ENCODE measurements at regions not wholly inside any gene's neighbourhood (a gene's known extent, or its start where the extent isn't known, plus 50 kb on each side); places are given as distances from the start of the nearest gene placed in this dataset.

DNA sequence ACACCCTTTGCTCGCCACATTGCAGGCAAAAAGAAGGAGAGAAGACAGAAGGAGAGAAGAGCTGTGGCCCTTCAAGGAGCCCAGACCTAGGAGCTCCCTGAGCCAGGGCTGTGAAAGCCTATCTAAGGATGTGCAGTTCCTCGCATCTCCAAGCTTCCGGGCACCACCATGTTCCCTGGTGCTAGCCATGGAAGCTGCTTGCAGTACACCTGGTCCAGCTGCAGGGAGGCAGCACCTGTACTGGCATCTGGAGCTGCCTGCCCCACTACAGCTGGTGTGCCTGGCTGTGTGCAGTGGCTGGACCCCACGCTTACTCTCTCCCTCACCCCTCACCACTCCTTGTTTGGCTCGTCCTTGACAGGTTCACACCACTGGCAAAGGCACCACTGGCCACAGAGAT lies 1111.8 kb upstream of the POT1 start:
- ChIA-PET CTCF (no interaction called here), POLR2A (no interaction called here)

DNA sequence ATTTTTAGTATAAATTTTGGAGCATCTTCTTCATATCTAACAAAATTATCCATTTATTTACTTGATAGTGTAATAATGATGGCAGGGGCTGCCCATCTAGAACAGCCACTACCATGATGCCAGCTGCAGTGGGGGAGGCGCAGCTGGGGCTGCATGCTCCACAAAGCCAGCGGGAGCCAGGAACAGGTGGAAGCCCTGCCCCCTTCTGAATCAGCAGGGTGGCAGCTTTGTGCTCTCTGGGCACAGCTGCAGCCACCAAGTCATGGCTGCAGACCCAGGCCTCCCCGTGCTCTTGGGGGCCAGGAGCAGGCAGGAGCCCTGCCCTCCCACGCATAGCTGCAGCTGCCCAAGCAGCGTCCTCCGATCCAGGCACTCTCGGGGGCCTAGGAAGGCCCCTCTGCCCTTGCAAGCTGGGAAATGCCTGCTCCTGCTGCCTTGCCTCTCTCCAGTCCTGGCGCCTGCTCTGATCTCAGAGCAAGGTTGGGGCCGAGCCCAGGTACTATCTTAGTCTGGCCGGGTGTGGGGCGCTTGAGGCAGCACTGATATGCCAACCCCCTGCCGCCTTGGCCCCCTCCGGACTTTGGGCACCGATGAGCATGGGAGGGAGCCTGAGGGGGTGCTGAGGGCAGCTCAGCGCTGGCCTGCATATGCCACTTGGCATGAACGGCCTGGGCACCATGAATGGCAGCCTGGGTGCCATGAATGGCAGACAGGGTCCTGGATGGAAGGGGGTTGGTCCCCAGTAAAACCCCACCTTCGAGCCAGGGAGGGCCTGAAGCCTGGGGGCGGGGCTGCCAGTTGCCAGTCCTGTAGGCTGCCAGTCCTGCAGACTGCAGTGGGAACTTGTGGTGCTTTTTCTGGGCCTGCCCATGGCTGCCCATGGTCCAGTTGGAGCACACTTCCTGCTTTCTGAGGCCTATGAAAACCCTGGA lies 1110.8 kb upstream of the POT1 start:
- no peaks in the 10 kb centered on the region for H3K4me1 ChIP-seq
- no peak overlapping the region for H3K4me3 Mint-ChIP-seq (ENCODE audit: unreplicated experiment)
- TF ChIP-seq, protein P1, sequence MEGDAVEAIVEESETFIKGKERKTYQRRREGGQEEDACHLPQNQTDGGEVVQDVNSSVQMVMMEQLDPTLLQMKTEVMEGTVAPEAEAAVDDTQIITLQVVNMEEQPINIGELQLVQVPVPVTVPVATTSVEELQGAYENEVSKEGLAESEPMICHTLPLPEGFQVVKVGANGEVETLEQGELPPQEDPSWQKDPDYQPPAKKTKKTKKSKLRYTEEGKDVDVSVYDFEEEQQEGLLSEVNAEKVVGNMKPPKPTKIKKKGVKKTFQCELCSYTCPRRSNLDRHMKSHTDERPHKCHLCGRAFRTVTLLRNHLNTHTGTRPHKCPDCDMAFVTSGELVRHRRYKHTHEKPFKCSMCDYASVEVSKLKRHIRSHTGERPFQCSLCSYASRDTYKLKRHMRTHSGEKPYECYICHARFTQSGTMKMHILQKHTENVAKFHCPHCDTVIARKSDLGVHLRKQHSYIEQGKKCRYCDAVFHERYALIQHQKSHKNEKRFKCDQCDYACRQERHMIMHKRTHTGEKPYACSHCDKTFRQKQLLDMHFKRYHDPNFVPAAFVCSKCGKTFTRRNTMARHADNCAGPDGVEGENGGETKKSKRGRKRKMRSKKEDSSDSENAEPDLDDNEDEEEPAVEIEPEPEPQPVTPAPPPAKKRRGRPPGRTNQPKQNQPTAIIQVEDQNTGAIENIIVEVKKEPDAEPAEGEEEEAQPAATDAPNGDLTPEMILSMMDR (IDR thresholded peaks at IDR 0.05; ENCODE audit: insufficient read depth in 1 of 2, low read depth in 1 of 2, low read length in 1 of 2, severe bottlenecking in 1 of 2, unreplicated experiment in 1 of 2) = no peak
- CTCF ChIA-PET = no interaction called here
- no peaks in the 10 kb centered on the region for H3K4me1 Mint-ChIP-seq (ENCODE audit: low read depth, unreplicated experiment)
- H3K36me3 Mint-ChIP-seq (ENCODE audit: insufficient read depth, unreplicated experiment) = no peaks in the 10 kb centered on the region
- H3K27ac Mint-ChIP-seq (ENCODE audit: unreplicated experiment) = no peak overlapping the region
- POLR2A ChIA-PET = no interaction called here
- H3K4me3 ChIP-seq (ENCODE audit: low read depth, low read length) = no peak overlapping the region
- no peaks in the 10 kb centered on the region for H3K27me3 Mint-ChIP-seq (ENCODE audit: insufficient read depth, unreplicated experiment)
- H3K27me3 ChIP-seq (replicated peaks; ENCODE audit: control insufficient read depth, insufficient read depth, low read length) = no peaks in the 10 kb centered on the region
- BruUV-seq (replicated peaks) = no TSS peak
- no peaks in the 10 kb centered on the region for H3K36me3 ChIP-seq (ENCODE audit: control insufficient read depth, insufficient read depth, low read length)
- intact Hi-C loops (cut with micrococcal nuclease; ENCODE audit: unreplicated experiment) = loop anchor here (1.0 kb wide), 1 partner anchor 35 kb away; no protein-coding TSS in a partner anchor
- DNase-seq = no peak
- no peaks in the 10 kb centered on the region for H3K9me3 ChIP-seq
- H3K9me3 Mint-ChIP-seq (ENCODE audit: unreplicated experiment) = no peaks in the 10 kb centered on the region

More for the DNA sequence above, 1111.8 kb upstream of the POT1 start:
- H3K36me3 ChIP-seq (ENCODE audit: control insufficient read depth, insufficient read depth, low read length) = no peaks in the 10 kb centered on the region
- H3K4me1 ChIP-seq = no peaks in the 10 kb centered on the region
- H3K9me3 Mint-ChIP-seq (ENCODE audit: unreplicated experiment) = no peaks in the 10 kb centered on the region
- H3K4me1 Mint-ChIP-seq (ENCODE audit: low read depth, unreplicated experiment) = no peaks in the 10 kb centered on the region
- BruUV-seq (replicated peaks) = no TSS peak
- no peaks in the 10 kb centered on the region for H3K36me3 Mint-ChIP-seq (ENCODE audit: insufficient read depth, unreplicated experiment)
- H3K27me3 ChIP-seq (replicated peaks; ENCODE audit: control insufficient read depth, insufficient read depth, low read length) = no peaks in the 10 kb centered on the region
- no peak overlapping the region for H3K27ac Mint-ChIP-seq (ENCODE audit: unreplicated experiment)
- intact Hi-C loops (cut with micrococcal nuclease; ENCODE audit: unreplicated experiment) = loop anchor here (1.0 kb wide), 1 partner anchor 34 kb away; no protein-coding TSS in a partner anchor
- no peaks in the 10 kb centered on the region for H3K9me3 ChIP-seq
- no peak overlapping the region for H3K4me3 ChIP-seq (ENCODE audit: low read depth, low read length)
- no peak overlapping the region for H3K4me3 Mint-ChIP-seq (ENCODE audit: unreplicated experiment)
- TF ChIP-seq, protein P1 (IDR thresholded peaks at IDR 0.05; ENCODE audit: insufficient read depth in 1 of 2, low read depth in 1 of 2, low read length in 1 of 2, severe bottlenecking in 1 of 2, unreplicated experiment in 1 of 2) = no peak
- no peaks in the 10 kb centered on the region for H3K27me3 Mint-ChIP-seq (ENCODE audit: insufficient read depth, unreplicated experiment)
- DNase-seq = no peak

DNA sequence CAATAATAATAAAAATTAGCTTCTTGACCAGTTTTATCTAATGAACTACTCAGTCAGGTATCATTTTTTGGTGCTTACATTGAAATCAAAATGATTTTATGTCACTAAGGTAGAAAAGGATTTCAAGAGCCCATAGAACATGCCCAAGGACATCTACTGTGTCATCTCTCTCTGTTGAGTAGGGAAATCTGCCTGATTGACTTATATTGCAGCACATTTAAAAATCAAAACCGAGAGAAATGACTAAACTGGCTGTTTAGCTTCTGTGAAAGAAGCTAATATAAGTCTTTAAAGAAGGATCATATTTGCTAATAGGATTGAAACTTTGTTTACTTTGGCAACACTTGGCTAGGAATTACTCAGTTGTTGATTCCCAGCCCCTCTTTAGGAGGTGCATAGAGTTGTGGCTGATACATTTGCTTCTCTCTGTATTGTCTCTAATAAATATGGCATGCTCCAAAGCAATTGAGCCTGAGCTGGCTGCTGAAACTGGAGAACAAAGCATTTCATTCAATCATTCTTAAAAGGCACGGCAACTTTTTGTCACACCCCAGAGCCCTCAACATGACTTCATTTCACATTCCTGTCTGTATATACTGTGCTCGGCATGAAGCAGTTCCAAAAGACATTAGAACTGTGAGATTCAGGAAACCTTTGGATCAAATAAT lies 1096.9 kb upstream of the POT1 start:
- H3K4me3 Mint-ChIP-seq (ENCODE audit: unreplicated experiment) = no peak overlapping the region
- Histone ChIP-seq H3K4me1 (no peaks in the 10 kb centered on the region), H3K4me3 (ENCODE audit: low read depth, low read length) (no peak overlapping the region), H3K36me3 (ENCODE audit: control insufficient read depth, insufficient read depth, low read length) (no peaks in the 10 kb centered on the region), H3K9me3 (no peaks in the 10 kb centered on the region), H3K27me3 (replicated peaks; ENCODE audit: control insufficient read depth, insufficient read depth, low read length) (no peaks in the 10 kb centered on the region)
- no peaks in the 10 kb centered on the region for H3K4me1 Mint-ChIP-seq (ENCODE audit: low read depth, unreplicated experiment)
- CTCF ChIA-PET = no interaction called here
- BruUV-seq (replicated peaks) = no TSS peak
- DNase-seq = no peak
- POLR2A ChIA-PET = no interaction called here
- no peak overlapping the region for H3K27ac Mint-ChIP-seq (ENCODE audit: unreplicated experiment)
- intact Hi-C loops (cut with micrococcal nuclease; ENCODE audit: unreplicated experiment) = no loop called here
- TF ChIP-seq, protein P1 (IDR thresholded peaks at IDR 0.05; ENCODE audit: insufficient read depth in 1 of 2, low read depth in 1 of 2, low read length in 1 of 2, severe bottlenecking in 1 of 2, unreplicated experiment in 1 of 2) = no peak
- H3K36me3 Mint-ChIP-seq (ENCODE audit: insufficient read depth, unreplicated experiment) = no peaks in the 10 kb centered on the region
- no peaks in the 10 kb centered on the region for H3K27me3 Mint-ChIP-seq (ENCODE audit: insufficient read depth, unreplicated experiment)
- no peaks in the 10 kb centered on the region for H3K9me3 Mint-ChIP-seq (ENCODE audit: unreplicated experiment)

All from Caco-2 (cell line).